ENCODE measurements at regions not wholly inside any gene's neighbourhood (a gene's known extent, or its start where the extent isn't known, plus 50 kb on each side); places are given as distances from the start of the nearest gene placed in this dataset.

DNA sequence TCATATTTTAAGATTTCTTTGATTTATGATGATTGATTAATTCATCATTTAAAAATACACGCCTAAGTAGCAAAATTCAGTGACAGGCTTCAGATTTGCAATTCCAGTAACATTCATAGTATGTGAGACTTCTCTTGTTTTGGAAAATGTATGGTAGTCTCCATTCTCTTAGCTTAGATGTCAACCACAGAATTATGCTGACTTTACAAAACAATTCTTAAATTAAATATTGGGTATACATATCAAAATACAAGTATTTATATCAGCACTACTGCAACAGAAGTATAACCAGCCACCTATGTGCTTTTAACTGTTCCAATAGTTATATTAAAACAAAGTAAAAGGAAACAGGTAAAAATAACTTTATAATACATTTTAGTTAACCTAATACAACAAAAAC, 1328.6 kb upstream of the ADGRL2 start:
- DNase-seq, result no peak
- intact Hi-C loops (cut with micrococcal nuclease; ENCODE audit: unreplicated experiment), result no loop called here
- TF ChIP-seq, protein P1, sequence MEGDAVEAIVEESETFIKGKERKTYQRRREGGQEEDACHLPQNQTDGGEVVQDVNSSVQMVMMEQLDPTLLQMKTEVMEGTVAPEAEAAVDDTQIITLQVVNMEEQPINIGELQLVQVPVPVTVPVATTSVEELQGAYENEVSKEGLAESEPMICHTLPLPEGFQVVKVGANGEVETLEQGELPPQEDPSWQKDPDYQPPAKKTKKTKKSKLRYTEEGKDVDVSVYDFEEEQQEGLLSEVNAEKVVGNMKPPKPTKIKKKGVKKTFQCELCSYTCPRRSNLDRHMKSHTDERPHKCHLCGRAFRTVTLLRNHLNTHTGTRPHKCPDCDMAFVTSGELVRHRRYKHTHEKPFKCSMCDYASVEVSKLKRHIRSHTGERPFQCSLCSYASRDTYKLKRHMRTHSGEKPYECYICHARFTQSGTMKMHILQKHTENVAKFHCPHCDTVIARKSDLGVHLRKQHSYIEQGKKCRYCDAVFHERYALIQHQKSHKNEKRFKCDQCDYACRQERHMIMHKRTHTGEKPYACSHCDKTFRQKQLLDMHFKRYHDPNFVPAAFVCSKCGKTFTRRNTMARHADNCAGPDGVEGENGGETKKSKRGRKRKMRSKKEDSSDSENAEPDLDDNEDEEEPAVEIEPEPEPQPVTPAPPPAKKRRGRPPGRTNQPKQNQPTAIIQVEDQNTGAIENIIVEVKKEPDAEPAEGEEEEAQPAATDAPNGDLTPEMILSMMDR (IDR thresholded peaks at IDR 0.05; ENCODE audit: unreplicated experiment), result no peak
- Mint-ChIP-seq H3K27me3 (ENCODE audit: unreplicated experiment) (no peaks in the 10 kb centered on the region), H3K4me3 (ENCODE audit: low read depth, unreplicated experiment) (no peak overlapping the region), H3K36me3 (ENCODE audit: insufficient read depth, unreplicated experiment) (no peaks in the 10 kb centered on the region), H3K9me3 (ENCODE audit: low read depth, unreplicated experiment) (no peaks in the 10 kb centered on the region), H3K27ac (ENCODE audit: unreplicated experiment) (no peak overlapping the region), H3K4me1 (ENCODE audit: low read depth, unreplicated experiment) (no peaks in the 10 kb centered on the region)
- no TSS peak for BruUV-seq (replicated peaks)
- CTCF ChIA-PET, result no interaction called here

DNA sequence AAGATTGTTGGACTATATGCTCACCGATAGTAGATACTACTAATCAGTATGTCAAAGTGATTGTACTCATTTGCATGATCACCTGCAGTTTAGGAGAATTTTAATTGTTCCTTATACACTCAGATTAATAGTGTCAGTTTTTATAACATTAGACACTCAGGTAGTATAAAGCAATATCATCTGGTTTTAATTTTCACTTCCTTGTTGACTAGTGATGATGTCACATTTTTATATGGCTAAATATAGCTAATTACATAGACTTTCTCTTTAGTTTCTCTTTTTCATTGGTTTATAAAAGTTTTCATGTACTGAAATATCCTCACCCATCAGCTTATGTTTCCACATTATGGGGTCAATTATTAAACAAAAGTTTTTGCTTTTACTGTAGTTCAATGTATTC, 1332.4 kb upstream of the ADGRL2 start:
- Mint-ChIP-seq H3K27me3 (ENCODE audit: unreplicated experiment) (no peaks in the 10 kb centered on the region), H3K4me3 (ENCODE audit: low read depth, unreplicated experiment) (no peak overlapping the region), H3K9me3 (ENCODE audit: low read depth, unreplicated experiment) (no peaks in the 10 kb centered on the region), H3K4me1 (ENCODE audit: low read depth, unreplicated experiment) (no peaks in the 10 kb centered on the region), H3K27ac (ENCODE audit: unreplicated experiment) (no peak overlapping the region), H3K36me3 (ENCODE audit: insufficient read depth, unreplicated experiment) (no peaks in the 10 kb centered on the region)
- CTCF ChIA-PET, result no interaction called here
- no peak for DNase-seq
- intact Hi-C loops (cut with micrococcal nuclease; ENCODE audit: unreplicated experiment), result no loop called here
- no TSS peak for BruUV-seq (replicated peaks)
- TF ChIP-seq, protein P1 (IDR thresholded peaks at IDR 0.05; ENCODE audit: unreplicated experiment), result no peak

DNA sequence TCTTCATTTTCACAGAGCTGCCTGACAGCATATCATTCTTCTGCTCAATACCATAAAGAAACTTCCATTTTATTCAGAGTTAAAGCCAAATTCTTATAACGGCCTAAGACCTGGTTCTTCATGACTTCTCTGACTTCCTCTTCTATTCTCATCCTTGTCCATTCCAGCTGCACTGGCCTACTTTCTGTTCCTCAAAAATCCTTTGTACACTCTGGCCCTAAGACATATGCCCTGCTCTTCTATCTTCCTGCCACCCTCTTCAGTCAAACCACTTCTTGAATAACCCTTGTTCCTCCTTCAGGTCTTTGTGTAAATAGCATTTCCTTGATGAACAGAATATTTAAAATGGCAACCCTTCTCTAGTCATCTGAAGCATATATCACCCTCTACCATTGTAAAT, 1338.7 kb upstream of the ADGRL2 start:
- no TSS peak for BruUV-seq (replicated peaks)
- intact Hi-C loops (cut with micrococcal nuclease; ENCODE audit: unreplicated experiment), result no loop called here
- H3K36me3 Mint-ChIP-seq (ENCODE audit: insufficient read depth, unreplicated experiment), result no peaks in the 10 kb centered on the region
- no peaks in the 10 kb centered on the region for H3K4me1 Mint-ChIP-seq (ENCODE audit: low read depth, unreplicated experiment)
- DNase-seq, result no peak
- TF ChIP-seq, protein P1 (IDR thresholded peaks at IDR 0.05; ENCODE audit: unreplicated experiment), result no peak
- H3K27ac Mint-ChIP-seq (ENCODE audit: unreplicated experiment), result no peak overlapping the region
- H3K27me3 Mint-ChIP-seq (ENCODE audit: unreplicated experiment), result no peaks in the 10 kb centered on the region
- no peak overlapping the region for H3K4me3 Mint-ChIP-seq (ENCODE audit: low read depth, unreplicated experiment)
- CTCF ChIA-PET, result no interaction called here
- H3K9me3 Mint-ChIP-seq (ENCODE audit: low read depth, unreplicated experiment), result no peaks in the 10 kb centered on the region

DNA sequence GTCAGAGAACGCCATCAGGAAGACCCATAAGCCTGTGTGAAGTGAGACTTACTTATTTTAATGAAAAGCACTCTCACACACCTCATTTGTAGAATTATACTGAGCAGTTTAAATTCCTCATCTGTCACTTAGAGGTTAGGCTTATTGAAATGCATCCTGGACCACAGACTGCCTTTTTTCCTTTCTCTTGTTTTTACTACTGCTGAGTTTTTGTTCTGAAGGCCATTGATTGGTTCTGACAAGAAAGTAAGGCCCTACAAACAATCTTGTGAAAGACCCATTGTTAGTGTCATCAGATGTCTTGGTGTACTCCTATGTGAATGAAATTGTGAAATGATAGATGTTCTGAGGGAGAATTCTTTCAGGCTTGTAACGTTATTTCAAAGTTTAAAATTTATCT, 1343.3 kb upstream of the ADGRL2 start:
- Mint-ChIP-seq H3K9me3 (ENCODE audit: low read depth, unreplicated experiment) (no peaks in the 10 kb centered on the region), H3K4me3 (ENCODE audit: low read depth, unreplicated experiment) (no peak overlapping the region), H3K27ac (ENCODE audit: unreplicated experiment) (no peak overlapping the region), H3K27me3 (ENCODE audit: unreplicated experiment) (no peaks in the 10 kb centered on the region), H3K4me1 (ENCODE audit: low read depth, unreplicated experiment) (no peaks in the 10 kb centered on the region), H3K36me3 (ENCODE audit: insufficient read depth, unreplicated experiment) (no peaks in the 10 kb centered on the region)
- intact Hi-C loops (cut with micrococcal nuclease; ENCODE audit: unreplicated experiment), result no loop called here
- TF ChIP-seq, protein P1 (IDR thresholded peaks at IDR 0.05; ENCODE audit: unreplicated experiment), result no peak
- DNase-seq, result no peak
- CTCF ChIA-PET, result no interaction called here
- no TSS peak for BruUV-seq (replicated peaks)

DNA sequence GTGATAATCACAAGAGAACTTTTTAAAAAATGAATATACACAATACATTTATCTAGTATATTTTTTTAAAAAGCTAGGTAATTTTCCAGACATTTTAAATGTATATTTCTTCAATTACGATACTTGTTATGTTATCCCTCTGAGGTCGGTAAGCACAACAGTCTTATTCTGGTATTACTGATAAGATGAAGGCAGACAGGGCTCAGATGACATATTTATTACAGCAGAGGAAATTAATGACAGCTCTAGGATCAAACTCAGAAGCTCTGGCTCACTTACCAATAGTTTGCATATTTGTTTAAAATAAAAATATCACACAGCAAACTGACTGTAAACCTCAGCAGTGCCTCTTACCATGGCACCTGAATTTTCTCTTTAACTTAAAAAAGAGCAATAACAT, 1347.0 kb upstream of the ADGRL2 start:
- H3K27ac Mint-ChIP-seq (ENCODE audit: unreplicated experiment), result no peak overlapping the region
- BruUV-seq (replicated peaks), result no TSS peak
- H3K4me1 Mint-ChIP-seq (ENCODE audit: low read depth, unreplicated experiment), result no peaks in the 10 kb centered on the region
- no peaks in the 10 kb centered on the region for H3K36me3 Mint-ChIP-seq (ENCODE audit: insufficient read depth, unreplicated experiment)
- H3K9me3 Mint-ChIP-seq (ENCODE audit: low read depth, unreplicated experiment), result peaks cover 4% of the 10 kb centered on the region
- no peak for DNase-seq
- H3K4me3 Mint-ChIP-seq (ENCODE audit: low read depth, unreplicated experiment), result no peak overlapping the region
- CTCF ChIA-PET, result no interaction called here
- TF ChIP-seq, protein P1 (IDR thresholded peaks at IDR 0.05; ENCODE audit: unreplicated experiment), result no peak
- intact Hi-C loops (cut with micrococcal nuclease; ENCODE audit: unreplicated experiment), result no loop called here
- H3K27me3 Mint-ChIP-seq (ENCODE audit: unreplicated experiment), result no peaks in the 10 kb centered on the region
